Stimulated activated CD8-positive, alpha-beta memory T cell treated with anti-CD3 and anti-CD28 coated beads, Interleukin-7, amount 100 ng/mL, for 1 hour (primary cell): ENCODE measurements at regions not wholly inside any gene's neighbourhood (a gene's known extent, or its start where the extent isn't known, plus 50 kb on each side); places are given as distances from the start of the nearest gene placed in this dataset.
"Not testable (repeated sequence)": the region's sequence is repeated elsewhere in the genome, so short reads cannot be mapped to it uniquely, and the experiment has no call there.

Source experiments
- DNase-seq, 2 donors: peaks; one replicate each; pipeline ENCODE4 v3.0.0-alpha.2; 2020; ENCODE audit warnings: low read depth in 2 of 2

DNA sequence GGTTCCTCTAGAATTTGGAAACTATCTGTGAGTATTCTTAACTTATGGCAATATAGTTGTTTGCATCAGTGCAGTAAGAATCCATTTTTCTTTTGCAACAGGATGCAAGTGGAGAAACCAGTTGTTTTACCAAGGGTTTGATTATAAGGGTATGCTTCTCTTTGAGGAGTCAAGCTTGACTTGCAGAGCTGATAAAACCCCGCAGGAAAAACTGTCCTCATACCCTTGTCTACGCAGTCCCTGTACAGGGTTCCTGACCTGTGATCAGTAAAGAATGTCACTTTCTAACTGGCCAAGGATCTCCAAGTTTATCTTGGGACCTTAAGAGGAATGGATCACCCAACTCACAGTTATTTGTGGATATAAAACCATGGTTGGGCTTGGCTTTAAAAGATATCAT, 161.1 kb upstream of the OLIG3 start:
- no peak for DNase-seq

DNA sequence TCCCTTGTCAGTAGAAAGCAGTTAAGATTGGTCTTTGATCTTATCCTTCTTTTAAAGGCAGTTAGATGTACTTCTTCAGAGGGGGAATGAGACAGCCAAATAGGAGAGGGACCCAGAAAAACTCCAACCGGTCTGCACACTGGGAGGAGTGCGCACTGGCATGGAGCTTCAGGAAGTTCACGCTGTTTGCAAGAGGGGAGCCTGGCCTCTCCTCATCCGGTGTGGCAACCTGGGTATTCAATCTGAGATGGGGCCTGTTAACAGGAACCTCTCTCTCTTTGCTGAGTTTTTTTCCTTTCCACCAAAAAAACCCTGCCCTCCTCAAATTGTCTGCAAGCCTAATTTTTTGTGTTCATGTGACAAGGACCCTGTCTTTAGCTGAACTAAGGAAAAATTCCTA, 162.5 kb upstream of the OLIG3 start:
- DNase-seq = no peak

DNA sequence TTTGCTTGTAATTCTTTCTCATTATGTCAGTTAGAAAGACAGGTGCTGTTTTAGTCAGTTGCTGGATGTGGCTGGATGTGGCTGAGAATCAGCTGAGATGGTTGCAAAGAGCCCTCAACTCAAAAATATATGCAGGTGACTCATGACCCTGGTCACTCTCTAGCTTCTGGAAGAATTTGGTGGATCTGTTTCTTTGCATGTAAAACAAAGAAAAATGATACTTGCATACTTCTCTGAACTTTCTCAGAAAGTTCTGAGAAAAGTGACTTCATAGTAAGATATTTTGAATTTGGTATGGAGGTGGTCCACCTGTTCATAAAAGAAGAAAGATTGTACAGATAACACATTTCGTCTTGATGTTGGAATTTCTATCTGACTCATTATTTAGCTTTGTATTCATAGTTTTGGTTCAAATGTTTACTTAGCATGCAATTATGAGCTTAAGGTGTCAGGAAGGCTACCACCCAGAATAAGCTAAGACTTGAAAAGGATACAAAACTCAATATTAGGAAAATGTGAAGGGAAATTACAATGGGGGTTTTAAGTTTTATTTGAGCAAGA, 163.2 kb upstream of the OLIG3 start:
- DNase-seq = no peak

DNA sequence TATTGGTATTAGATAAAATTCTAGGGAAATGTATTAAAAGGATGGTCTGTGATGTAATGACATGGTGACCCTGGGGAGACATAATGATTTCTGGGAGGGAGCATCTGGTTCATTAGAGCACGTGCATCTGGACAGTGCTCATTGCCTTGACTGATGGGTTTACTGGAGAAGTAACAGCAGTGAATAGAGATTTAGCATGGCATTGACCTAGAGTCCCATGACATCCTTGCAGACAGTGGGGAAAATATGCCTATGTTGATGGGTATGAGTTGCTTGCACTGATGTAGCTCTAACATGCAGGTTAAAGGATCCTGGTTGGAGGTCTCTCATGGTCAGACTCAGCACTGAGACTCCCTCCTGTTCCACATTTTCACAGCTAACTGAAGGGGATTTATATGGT, 164.1 kb upstream of the OLIG3 start:
- DNase-seq = no peak

DNA sequence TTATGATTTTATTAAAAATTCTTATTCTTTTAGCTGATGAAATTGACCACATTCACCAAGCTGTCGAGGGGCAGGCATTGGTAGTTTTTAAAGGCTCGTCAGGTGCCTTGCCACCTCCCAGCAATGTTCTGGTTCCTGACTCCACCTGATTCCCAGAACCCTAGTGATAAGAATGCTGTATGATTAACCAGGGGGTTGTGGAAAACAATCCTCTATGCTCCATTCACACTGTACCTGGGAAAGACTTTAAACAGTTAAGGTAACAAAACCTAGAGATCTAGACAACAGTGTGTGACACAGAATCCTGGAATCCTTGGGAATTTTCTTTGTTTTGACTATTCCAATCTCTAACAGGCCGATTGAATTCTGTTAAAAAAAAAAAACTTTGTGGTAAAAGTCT, 165.7 kb upstream of the OLIG3 start:
- DNase-seq = no peak

DNA sequence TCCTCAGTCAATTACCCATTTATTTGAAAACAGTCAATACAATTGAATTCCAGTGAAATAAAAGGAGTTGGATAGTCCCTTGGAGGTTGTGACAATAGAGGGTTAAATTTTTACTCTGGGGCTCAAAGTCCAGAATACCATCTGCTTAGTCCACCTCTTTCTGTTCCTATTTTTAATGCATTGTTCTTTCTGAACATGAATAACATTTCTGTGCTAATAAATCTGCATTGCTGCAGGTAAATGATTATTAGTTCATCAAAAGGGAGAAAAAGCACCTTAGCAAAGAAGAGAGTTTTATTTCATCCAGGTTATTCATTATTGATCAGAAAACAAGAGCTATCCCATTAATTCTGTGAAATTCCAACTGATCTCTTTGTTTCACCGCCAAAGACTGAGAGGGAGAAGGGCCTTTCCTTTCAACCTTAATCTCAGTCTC, 166.1 kb upstream of the OLIG3 start:
- no peak for DNase-seq

DNA sequence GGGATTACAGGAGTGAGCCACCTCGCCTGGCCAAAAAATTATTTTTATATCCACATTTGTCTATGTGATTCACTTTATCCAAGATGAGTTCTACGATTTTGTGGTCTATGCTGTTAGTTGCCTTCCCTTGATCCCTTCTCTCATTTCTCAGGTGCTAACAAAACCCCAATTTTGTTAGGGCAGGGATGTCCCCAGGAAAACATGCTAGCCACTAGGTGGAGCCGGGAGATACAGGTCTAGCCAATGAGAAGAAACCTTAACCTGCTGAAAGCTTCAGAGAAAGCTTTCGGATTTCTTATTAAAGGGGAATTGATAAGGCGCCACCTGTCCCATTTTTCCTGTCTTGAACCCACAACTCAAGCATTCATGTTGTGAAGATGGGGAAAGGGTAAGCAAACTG, 167.4 kb upstream of the OLIG3 start:
- DNase-seq = peak in 1 of 2 donors; percentile 41

DNA sequence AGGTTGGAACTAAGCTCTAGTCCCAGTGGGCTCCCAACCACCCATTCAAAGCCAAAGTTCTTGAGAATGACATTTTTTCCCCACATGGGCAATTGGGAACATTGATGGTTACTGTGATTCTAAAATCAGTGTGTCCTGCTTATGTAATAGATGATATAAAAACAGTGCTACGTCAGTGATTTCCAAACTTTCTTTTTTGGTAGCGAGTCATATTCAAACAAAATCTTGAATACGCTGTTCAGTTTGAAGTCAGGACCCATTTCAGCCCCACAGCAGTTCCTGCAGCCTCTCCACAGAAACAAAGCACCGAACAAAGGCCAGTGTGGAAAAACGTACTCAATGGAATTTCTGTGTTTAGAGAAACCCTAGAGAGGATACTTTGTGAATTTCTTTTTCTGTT, 170.0 kb upstream of the OLIG3 start:
- no peak for DNase-seq

DNA sequence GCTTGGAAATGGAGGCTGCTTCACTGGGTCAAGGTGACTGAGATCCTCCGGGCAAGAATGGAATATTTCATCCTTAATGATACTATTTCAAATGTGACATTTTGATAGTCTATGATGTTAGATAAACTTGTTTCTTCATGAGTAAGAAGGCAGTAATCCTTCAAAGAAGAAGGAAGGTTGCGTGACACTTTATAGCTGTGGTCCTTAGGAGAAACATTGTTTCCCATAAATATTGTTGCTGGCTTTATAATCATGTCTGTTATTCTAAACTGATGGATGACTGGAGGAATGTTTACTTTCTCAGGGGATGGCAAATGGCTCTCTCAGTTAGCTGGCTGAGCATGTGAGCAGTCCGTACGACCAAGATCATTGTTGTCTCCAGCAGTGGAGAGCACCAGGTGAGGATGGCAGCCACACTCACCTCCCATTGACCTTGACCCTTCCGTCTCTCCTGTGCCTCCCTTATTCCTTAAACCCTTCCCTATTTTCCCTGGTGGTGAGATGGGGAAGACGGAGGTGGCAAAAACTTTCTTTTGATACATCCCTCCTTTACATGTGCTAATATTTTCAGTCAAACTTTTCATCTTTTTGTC, 171.2 kb upstream of the OLIG3 start:
- DNase-seq = no peak

DNA sequence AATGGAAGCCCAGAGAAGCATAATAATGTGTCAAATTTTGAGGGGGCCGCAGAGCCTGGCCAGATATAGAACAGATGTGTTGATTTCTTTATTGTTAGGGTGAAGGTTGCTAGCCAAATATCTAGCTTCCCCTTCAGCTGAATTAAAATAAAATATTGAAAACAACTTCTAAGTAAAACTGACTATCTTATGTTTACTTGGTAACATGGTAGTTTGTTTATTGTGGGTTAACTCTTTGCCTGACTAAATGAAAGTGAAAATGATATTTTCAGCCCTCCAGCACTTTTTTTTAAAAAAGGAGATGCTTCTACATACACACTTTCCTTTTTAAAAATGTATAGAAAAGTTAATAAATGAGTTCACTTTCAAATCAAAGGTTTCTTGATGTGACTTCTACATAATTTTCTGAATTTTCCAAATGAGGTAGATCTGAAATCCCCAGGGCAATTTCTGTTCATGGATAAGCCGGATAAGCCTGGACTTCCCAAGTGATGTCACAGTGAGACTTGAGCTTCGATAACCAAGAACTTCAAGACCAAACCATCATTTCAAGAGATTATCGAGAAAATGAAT, 172.1 kb upstream of the OLIG3 start:
- no peak for DNase-seq

DNA sequence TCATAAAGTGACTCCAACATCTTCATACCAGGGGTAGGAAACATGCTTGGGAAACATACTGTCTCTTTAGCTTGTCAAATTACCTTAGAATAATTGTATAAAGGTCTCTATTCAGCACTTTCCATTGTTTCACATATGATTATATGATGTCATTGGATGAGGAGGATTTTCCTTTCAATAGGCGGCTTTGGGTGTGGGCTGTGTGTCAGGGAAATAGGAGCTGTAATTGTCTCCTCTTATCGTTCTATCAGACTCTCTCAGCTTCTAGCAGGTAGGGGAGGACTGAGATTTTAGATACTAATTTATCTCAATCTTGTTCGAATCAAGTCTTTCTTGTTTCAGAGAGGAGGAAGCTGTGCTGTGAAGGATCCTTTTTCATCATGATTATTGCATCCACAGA, 179.4 kb upstream of the OLIG3 start:
- DNase-seq = no peak

DNA sequence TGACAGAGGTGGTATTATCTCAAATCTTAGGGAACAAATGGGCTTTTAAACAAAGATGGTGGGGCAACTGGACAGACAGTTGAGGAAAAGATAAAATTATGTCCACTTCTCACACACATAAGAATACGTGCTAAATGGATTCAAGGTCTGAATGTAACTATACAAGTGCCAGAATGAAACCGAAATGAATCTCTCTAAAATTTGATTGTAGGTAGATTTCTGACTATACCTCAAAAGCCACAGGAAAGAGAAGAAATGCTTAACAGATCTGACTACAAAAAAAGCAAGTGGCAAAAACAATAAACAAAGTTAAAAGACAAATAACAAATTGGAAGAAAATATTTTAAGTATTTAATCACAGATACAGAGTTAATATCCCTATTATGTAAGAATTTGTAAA, 182.7 kb upstream of the OLIG3 start:
- no peak for DNase-seq

DNA sequence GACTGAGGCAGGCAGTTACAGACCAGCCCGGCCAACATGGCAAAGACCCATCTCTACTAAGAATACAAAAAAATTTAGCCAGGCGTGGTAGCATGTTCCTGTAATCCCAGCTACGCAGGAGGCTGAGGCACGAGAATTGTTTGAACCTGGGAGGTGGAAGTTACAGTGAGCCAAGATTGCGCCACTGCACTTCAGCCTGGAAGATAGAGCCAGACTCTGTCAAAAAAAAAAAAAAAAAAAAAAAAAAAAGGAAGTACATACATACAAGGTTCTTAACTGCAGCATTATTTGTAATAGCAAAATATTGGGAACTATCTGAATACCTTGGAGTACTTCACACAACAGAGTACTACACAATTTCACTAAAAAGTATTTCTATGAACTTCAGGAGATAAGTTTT, 183.5 kb upstream of the OLIG3 start:
- no peak for DNase-seq

DNA sequence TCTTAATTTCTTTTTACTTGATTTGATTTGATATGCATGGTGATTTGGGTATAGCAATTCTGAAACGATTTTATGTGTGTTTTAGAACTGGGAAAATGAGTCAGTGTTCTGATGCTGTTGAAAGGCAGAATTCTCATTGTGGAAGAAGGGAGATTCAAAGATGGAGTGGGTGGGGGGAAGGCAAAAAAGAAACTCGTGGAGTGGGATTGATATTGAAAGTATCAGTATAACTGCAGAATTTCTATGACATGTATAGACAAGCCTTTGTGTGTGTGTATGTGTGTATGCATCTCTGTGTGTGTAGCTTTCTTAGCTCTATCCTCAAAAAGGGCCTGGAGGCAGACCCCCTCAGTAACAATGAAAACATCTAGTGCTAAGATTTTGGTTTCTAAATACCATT, 184.3 kb upstream of the OLIG3 start:
- no peak for DNase-seq

DNA sequence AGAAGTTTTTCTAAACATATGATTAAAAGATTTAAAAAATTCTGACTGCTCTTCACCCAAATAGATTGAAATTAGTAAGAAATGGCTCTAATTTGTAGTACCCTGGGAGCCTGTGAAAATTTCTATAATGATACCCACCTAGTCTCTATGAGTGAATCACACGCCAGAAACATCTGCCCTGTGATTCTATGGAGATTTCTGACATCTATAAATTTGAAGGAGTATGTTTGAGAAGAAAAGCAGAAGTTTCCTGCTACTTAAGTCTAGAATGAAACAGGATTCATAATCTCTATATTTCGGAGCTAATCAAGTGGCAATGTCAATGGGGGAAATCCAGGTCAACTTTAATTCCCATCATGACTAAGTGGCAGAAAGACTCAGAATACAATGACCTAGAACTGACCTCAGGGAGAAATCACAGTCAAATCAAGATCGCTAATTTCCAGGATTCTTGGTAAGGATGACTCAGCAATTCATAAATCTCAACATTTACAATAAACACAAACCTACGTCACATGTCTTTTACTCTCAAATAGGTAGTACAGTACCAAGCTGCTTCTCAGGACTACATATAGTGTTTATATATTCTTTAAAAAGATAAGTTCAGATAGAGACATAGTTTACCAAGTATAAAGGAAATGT, 186.2 kb upstream of the TNFAIP3 start:
- DNase-seq = no peak

DNA sequence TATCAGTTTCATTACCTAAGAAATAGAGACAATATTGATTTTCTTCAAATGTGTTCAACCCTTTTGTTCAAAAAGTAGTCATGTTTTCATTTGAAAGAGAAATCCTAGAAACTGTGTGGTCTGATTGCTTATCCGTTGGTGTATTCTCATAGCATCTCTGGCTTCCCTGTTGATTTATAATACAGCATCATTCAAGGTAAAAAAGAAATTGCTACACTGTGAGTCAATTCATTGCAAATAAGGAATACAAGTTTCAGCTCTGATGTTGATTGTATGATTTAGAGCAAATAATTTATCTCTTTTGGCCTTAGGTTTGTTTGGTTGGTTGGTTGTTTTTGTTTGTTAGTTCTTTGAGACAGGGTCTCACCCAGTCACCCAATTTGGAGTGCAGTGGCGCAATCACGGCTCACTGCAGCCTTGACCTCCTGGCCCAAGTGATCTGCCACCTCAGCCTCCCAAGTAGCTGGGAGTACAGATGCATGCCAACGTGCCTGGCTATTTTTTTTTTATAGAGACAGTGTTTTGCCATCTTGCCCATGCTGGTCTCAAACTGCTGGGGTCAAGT, 185.5 kb upstream of the TNFAIP3 start:
- DNase-seq = no peak

DNA sequence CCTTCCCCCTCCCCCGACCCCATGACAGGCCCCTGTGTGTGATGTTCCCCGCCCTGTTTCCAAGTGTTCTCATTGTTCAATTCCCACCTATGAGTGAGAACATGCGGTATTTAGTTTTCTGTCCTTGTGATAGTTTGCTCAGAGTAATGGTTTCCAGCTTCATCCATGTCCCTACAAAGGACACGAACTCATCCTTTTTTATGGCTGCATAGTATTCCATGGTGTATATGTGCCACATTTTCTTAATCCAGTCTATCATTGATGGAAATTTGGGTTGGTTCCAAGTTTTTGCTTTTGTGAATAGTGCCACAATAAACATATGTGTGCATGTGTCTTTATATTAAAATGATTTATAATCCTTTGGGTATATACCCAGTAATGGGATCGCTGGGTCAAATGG, 184.4 kb upstream of the TNFAIP3 start:
- not testable (repeated sequence) for DNase-seq

DNA sequence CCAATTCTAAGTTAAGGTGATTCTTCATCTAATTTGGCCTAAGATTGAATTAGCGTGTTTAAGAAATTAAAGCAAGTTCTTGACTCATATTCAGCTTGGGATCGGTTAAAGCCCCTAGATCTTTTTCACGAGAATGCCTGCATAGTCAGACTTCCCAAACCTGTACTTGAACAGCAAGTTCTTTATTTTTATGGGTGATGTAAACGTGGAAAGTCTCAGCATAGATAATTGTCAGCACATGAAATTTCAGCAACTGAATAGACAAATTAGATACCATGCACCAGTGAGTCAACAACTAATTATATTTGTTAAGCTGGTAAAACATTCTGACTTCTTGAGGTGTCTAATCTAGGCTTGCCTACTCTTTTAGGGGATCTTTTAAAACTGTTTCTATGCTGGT, 183.1 kb upstream of the TNFAIP3 start:
- DNase-seq = no peak

DNA sequence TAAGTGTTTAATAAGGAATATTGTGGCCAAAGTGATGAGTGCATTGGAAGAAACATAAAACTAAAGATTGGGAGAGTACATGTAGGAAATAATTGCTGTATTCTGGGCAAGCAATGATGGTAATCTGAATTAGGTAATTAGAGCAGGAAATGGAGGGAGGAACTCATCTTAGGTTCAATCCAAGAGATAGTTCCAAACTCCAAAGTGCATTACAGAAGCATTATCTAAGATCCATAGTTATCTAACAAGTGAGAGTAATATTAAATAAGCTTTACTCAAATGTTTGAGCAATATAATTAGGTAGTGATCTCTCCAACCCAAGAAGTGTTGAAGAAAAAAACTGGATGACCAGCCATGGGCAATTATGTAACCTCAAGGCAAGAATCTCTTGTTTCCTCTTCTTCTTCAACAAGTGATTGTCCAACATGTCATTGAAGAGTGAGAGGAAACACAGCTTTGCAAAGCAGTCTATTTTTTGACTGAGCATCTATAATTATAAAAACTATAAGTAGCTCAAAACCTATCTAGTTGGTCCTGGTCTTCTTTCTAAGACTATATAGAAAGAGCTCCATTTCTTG, 181.2 kb upstream of the TNFAIP3 start:
- no peak for DNase-seq

DNA sequence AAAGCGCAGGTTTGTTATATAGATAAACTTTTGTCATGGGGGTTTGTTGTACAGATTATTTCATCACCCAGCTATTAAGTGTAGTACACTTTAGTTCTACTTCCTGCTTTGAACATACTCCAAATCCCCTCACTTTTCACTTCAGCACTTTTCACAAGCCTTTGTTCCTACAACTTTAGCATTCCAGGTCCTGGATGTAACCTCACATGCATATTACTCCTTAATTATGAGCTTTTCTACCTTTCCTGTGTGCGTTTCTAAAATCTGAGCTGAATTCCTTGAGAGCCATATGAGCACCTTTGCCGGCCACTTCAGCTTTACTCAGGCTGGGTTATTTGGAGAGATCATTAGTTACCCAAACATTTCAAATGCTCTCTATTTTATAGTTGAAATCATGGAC, 179.2 kb upstream of the TNFAIP3 start:
- no peak for DNase-seq

DNA sequence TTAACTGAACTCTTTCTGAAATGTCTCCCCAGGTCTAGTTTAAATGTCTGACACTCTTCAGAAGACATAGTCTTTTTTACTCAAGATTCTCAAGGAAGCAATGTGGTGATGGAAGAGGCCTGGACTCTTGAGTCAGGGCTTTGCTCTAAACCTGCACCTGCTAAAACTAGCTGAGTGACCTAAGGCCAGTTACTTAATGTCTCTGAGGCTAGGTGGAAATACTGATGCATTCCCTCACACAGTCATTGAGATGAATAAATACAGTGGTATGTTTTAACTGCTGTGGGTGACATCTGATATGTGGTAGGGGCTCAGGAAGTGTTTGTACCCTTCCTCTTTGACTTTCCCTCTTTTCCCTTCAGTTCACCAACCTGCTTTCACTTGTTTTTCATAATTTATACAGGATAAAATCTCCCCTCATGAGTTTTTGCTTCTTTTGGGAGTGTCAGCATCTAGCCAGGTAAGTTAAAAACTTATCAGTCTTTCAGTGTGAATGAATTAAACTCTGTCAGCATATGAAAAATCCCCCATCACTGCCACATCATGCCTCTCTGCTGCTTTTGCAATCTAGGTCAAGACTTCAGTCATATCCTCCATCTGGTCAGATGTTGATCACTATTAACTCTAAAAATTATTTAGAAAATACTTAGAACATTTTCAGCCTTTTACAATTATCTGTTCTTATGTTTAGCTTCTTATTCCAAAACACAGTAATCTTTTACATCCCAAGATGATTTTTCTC, 178.7 kb upstream of the TNFAIP3 start:
- no peak for DNase-seq

DNA sequence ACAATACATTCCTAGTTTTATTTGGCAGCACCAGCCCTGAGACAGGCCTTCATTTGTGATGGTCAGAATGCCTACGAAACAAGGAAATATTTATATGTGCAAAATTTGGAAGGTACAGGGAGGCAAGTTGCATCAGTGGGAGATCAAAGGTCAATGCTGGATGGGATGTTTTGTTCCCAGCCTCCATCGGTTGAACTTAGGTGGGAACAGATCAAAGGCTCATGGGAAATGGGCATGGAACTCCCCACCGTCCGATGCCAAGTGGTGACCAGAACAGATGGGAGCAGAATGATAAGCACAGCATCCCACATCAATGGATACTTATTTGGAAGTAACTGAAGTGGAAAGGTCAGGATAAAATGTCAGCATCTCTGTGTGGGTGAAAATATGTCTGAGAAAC, 177.7 kb upstream of the TNFAIP3 start:
- no peak for DNase-seq
